ENCODE measurements at regions not wholly inside any gene's neighbourhood (a gene's known extent, or its start where the extent isn't known, plus 50 kb on each side); places are given as distances from the start of the nearest gene placed in this dataset.

- DNase-seq (ENCODE audit: low read depth): no peak
Measured at GRCh38 chr12:123100882-123101281, 50.0 kb downstream of the PITPNM2 start.

DNA sequence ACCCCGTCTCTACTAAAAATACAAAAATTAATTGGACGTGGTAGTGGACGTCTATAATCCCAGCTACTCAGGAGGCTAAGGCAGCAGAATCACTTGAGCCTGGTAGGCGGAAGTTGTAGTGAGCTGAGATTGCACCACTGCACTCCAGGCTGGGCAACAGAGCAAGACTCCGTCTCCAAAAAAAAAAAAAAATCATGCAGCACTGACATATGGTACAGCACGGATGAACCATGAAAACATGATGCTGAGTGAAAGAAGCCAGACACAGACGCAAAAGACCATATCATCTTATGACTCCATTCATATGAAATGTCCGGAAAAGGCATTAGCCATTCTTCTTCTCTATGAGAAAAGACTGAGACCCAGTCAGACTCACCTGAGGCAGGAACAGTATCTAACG is 50.4 kb downstream of the PITPNM2 start:
- DNase-seq (ENCODE audit: low read depth): no peak

DNA sequence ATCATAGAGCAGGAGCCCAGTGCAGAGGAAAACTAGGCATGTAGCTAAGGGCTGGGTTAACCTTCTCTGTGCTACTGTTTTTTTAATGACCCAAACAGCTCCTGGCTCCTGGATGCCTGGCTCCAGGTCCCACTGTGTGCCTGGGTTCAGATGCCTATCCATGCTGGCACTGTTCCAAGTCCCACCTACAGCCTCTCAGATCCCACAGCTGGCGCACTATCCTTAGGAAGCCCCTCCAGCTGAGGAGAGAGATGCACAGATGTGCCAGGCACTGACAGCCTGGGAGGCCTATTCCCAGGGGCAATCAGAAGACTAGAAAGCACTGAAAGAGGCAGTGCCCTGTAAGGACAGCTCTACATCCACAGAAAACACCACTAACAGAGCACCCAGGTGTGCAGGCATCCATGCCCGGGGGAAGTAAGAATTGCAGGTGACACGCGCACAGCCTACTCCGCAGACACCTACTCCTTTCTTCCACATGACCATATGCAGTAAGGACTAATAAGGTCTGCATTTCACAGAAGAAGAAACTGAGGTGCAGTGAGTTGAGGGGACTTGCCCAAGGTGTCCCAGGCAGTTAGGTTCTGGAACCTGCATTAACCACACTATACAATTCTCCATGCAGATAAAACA is 51.2 kb downstream of the PITPNM2 start:
- no peak for DNase-seq (ENCODE audit: low read depth)

GRCh38 chr12:123098780-123099179 is 52.1 kb downstream of the PITPNM2 start:
- no peak for DNase-seq (ENCODE audit: low read depth)

- DNase-seq (ENCODE audit: low read depth): no peak
Measured at GRCh38 chr12:123097561-123098084, 53.3 kb downstream of the PITPNM2 start.

GRCh38 chr12:123096741-123097140 is 54.1 kb downstream of the PITPNM2 start:
- no peak for DNase-seq (ENCODE audit: low read depth)

DNA sequence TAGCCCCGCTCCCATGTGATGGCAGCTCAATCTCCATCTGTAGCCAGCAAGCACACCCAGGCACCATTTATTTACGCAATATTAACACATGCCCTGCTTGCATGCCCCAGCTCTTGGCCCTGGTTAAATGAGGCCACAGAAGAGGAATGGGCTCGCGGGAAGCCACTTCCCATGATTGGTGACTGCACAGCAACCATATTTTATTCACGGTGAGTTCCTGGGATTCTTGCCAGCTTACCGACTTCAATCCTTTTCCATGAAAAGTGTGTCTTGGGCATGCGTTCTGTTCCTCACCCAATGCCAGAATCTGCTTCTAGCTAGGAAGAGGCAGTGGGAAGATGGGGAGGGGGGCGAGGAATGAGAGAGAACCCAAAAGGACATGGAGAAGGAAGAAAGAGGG is 54.7 kb downstream of the PITPNM2 start:
- DNase-seq (ENCODE audit: low read depth): no peak

DNA sequence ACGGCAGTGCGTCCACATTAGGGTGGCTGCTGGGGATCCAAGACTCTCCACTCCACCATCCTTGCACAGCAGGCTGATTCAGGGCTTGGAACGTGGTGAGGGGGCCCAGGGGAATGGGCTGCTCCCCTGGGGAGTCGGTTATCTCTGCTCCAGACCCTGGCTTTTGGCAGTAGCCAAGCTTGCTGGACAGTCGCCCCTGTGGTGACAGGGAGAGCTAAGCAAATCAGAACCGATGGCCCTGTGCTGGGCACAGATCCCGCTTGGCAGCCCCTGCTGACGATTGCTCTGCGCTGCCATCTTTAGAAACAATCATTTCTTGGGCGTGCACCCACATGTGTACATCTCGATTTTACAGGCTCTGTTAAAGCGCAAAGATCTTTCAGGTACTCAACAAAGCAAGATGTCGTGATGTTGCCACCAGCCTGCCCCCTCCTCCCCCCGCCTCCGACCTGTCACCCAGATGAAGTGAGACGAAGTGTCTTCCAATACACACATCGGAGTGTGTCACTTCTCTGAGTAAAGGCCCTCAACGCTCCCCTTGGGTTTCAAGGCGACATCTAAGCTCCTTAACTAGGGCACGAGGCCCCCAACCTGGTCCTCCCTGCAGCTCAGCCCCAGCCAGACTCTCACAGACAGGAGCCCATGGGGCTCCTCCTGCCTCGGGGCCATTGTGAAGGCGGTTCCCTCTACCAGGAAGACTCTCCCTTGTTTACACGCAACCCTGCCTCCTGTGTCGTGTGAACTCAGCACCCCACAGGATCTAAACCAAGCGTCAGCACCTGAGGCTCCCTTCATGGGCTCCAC is 55.6 kb downstream of the PITPNM2 start:
- no peak for DNase-seq (ENCODE audit: low read depth)

DNA sequence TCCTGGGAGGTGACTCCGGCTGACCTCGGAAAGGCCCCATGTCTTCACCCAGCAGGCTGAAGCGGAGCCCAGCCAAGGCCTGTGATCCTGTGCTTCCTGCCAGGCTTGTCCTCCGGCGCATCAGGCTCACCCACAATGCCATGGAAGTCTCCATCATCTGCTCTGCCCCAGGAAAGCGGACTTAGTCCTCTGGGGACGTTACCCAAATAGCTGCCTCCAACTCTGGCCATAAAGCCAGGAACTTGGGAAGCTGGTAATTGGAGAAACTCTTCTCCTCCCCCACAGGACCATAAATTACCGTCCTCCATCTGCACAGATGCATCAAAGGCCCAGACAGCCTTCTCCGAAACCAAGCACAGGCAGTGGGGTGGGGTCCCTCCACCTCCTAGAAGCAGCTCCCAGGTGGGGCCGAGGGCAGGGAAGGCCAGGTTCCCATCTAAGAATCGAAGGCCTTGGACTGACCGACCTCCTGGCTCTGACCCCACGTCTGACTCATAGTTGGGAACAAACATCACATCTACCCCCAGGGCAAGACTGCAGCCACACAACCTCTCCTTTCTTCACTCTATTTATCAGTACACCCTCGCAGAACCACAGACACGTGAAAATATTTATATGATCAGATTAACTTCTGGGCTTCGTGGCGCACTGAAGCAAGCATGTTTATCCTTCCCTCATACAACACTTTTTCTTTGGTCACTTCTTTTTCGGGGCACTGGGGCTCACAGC is 56.4 kb downstream of the PITPNM2 start:
- no peak for DNase-seq (ENCODE audit: low read depth)

DNA sequence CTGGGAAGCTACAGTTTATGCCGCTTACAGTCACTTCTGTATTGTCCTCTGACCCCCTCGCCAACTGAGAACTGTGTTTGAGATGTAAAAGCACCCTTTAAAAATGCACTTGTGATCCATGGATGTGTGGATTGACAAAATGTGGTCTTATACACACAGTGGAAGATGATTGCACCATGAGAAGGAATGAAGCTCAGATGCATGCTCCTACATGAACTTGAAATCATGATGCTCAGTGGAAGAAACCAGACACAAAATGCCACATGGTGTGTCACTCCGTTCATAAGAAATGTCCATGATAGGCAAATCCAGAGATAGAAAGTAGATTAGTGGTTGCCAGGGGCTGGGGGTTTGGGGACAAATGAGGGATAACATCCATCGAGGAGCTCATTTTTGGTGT is 58.0 kb downstream of the PITPNM2 start:
- DNase-seq (ENCODE audit: low read depth): no peak

DNA sequence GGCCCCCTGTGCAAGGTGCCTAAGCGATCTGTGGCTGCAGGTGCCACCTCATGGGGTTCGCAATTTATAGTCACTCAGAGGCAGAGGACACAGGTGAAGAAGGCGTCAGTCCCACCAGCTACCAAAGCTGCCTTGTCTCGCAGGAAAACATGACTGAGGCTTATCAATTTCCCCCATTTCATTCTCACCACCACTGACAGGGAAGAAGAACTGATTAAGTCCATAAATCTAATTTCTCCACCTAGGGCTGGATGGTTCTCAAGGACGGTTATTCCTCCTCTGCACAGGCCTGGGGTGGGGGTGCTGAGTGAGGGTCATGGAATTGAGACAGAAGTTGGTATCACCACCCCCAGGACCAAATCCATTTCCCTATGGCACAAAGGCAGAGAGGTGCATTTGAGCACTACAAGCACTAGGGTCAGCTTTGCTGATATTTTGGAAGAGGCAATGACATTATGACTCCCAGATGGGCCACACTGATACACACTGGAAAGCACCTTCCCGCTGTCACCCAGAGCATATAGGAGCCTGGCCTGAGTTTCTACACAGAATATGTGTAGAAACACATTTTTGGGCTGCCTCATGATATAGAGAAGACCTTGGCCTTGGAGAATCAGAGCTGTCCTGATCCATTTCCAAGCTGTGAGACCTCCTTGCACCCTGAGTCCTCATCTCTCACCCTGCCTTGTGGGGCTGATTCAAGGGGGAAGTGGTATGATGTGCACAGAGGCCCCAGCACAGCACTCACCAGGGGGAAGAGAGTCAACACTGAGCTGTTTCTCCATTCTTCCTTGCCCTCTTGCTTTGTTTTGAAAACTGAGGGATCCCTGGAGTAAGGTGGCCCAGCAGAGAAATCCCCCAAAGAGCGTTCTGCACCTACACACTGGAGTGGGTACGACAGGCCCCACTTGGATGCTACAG is 59.4 kb downstream of the PITPNM2 start:
- DNase-seq (ENCODE audit: low read depth): no peak

GRCh38 chr12:123089631-123090353 is 61.1 kb downstream of the PITPNM2 start:
- DNase-seq (ENCODE audit: low read depth): no peak

DNA sequence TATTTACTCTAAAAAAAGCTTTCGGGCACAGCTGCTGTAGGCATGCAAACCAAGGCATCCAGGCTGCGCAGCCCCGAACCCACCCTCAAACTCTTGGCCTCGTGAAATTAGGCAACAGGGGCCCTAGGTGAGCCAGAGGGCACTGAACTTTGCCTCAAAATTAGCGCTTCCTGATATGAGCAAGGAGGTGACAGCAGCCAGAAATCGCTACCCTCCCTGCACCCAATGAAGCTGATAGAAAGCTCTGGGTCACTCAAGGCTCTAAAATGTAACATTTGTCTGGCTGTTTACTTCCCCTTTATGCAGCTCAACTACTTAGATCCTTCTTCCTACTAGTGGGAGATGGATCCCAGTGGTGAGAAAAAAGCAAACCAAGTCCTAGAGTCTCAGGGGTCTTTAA is 61.8 kb downstream of the PITPNM2 start:
- DNase-seq (ENCODE audit: low read depth): no peak

DNA sequence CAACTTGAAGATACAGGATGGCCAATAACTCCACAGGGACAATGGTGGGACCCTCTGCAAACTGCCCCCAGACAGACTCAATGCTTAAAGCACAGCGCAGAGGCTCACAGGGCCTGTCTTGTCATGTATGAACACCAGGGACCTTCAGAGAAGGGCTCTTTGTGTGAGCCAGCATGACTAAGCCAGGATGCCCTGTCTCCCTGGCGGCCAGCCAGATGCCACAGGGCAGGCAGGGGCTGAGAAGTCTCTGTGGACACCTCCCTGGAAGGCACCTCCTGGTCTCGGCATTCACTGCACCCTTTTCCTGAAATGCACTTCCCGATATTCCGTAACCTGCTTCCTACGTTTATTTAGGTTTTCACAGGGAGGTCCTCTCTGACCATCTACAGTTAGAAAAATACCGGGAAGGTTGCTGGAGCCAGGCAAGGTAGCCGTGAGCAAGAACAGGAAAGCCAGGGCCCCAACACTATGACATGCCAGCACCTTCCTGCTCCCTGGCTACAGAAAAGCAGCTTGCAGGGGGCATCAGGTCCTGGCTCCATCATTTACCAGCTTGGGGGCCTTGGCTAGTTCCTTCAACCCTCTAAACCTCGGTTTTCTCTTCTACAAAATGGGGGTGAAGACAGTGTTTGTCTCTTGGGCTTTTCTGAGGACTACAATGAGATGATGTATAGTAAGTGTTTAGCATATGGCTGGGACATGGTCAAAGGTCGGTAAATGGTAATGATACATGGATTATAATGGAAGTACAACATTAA is 65.0 kb downstream of the PITPNM2 start:
- DNase-seq (ENCODE audit: low read depth): no peak

DNA sequence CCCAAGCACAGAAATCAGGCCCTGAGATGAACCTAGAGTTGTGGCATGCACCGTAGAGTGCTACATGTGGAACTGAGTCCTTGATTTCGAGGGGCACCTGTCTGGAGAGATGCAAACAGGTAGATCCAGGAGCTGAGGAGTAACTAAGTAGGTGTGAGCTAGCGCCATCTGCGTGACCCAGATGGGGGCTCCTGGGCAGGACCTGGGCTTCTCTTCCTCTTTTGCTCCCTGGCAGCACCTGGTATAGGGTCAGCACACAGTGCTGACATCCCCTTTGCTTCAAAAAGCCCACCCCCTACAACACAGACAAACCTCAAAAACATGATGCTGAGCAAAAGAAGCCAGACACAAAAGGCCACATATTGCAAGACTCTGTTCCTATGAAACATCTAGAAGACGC is 65.8 kb downstream of the PITPNM2 start:
- no peak for DNase-seq (ENCODE audit: low read depth)

DNA sequence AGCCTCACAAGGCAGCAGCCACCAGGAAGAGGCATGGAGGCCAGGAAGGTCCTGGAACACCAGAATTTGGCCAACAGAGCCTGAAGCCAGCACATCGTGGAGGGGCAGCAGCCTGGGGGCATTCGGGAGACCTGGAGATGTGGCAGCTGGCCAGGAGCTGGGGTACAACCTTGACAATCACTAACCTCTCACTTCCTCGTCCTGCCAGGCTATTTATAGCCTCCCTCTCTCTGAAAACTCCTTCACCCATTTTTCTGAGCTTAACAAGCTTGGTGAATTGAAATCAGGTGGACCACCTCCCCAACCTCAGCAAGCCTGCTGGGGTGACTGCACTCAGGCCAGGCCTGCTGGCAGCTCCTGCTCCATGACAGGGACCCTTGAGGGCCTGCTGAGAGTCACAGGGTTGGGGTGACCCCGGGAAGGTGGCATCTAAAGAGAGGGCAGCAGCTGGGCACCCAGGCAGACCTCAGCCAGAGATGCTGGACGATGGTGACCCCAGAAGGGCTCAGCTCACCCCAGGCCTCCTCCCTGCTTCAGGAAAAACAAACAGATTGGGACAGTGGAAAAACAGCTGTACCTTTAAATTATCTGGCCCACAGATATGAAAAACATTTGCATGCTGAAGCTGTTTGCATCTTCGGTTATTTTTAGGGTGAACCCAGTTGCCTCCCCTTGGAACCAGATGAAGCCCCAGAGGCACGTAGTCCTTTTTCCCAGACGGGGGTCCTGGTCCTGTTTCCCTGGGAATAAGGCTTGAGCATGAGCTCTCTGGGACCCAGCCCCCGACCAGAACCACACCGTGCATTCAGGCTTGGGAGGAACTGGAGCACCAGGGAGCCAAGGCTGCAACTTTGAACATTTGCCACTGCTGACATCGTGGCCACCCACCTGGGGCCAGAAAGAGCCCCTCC is 67.0 kb downstream of the PITPNM2 start:
- no peak for DNase-seq (ENCODE audit: low read depth)

DNA sequence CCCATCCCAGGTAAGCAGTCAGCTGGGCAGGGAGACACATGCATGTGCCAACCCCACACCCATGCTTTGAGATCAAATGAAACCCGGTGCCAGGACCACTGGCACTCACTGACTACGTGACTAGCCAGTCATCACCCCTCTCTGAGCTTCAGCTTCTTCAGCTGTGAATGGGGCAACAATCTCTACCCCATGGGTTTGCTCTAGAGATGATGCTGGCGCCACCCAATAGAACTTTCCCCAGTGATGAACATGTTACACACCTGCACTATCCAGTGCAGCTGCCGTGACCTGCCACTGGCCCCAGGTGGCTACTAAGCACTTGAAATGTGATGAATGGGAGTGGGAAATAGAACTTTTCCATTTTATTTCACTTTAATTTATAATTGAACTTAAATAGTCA is 70.3 kb downstream of the PITPNM2 start:
- no peak for DNase-seq (ENCODE audit: low read depth)

GRCh38 chr12:123078531-123079155 is 72.2 kb downstream of the PITPNM2 start:
- no peak for DNase-seq (ENCODE audit: low read depth)

- DNase-seq (ENCODE audit: low read depth): no peak
Measured at GRCh38 chr12:123078120-123078465, 72.8 kb downstream of the PITPNM2 start.

All from stimulated activated CD8-positive, alpha-beta memory T cell treated with anti-CD3 and anti-CD28 coated beads, Interleukin-12 subunit alpha, Interleukin-12 subunit beta, amount 100 ng/mL, for 4 hours (primary cell).